ENCODE measurements at regions not wholly inside any gene's neighbourhood (a gene's known extent, or its start where the extent isn't known, plus 50 kb on each side); places are given as distances from the start of the nearest gene placed in this dataset.
A peak's percentile ranks its signal among the peaks of the same experiment; 100 is the strongest.
"Not testable (repeated sequence)": the region's sequence is repeated elsewhere in the genome, so short reads cannot be mapped to it uniquely, and the experiment has no call there.

GRCh38 chr3:87581240-87581639 lies 304.9 kb upstream of the POU1F1 start:
- DNase-seq (ENCODE audit: low spot score) = no peak

GRCh38 chr3:87576752-87577151 lies 300.4 kb upstream of the POU1F1 start:
- DNase-seq (ENCODE audit: low spot score) = no peak

DNA sequence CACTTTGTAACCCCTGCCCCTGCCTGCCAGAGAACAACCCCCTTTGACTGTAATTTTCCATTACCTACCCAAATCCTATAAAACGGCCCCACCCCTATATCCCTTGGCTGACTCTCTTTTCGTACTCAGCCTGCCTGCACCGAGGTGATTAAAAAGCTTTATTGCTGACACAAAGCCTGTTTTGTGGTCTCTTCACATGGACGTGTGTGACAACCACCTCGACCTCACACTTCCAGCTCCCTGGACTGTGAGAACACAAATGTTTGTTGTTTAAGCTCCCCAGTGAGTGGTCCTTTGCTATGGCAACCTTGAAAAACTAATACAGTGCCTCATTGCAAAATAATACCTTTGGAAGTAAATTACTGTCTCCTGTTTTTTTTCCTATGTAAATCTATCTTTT lies 299.2 kb upstream of the POU1F1 start:
- no peak for DNase-seq (ENCODE audit: low spot score)

- no peak for DNase-seq (ENCODE audit: low spot score)
Observed at GRCh38 chr3:87568331-87568730, 291.9 kb upstream of the POU1F1 start.

DNA sequence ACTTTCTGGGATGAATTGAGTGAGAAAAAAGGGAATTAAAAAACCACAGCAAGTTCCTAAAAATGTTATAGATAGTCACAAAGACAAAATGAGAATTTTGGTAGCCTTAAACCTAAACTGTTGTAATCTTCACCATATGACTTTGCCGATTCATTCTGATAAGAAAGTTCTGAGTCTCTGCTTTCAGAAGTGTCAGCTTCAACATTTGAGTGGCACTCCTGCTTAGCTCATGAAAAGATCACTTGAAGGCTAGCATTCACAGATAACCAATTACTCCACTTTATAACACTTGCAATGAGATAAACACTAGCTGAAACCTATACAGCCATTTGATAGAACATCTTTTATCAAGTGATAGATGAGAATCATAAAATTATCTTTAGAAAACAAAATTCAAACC lies 288.1 kb upstream of the POU1F1 start:
- no peak for DNase-seq (ENCODE audit: low spot score)

DNA sequence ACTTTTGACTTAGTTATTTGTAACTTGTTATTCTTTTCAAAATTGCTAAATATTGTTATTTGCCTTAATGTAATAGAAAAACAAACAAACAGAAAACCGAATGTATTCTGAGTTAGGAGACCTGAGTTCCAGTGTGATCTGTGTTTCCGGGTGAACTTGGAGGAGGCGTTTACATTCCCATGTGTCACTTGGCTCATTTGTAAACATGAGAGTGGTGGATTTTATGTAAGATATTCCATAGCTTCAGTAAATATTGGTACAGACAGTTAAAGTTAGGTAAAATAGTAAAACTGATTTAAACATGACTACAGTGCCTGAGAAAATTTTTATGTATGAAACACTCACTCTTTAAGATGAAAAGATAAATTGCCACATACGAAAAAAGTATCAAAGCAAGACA lies 287.3 kb upstream of the POU1F1 start:
- DNase-seq (ENCODE audit: low spot score) = no peak

GRCh38 chr3:87558492-87558891 lies 282.1 kb upstream of the POU1F1 start:
- DNase-seq (ENCODE audit: low spot score) = no peak

GRCh38 chr3:87555290-87555689 lies 278.9 kb upstream of the POU1F1 start:
- no peak for DNase-seq (ENCODE audit: low spot score)

DNA sequence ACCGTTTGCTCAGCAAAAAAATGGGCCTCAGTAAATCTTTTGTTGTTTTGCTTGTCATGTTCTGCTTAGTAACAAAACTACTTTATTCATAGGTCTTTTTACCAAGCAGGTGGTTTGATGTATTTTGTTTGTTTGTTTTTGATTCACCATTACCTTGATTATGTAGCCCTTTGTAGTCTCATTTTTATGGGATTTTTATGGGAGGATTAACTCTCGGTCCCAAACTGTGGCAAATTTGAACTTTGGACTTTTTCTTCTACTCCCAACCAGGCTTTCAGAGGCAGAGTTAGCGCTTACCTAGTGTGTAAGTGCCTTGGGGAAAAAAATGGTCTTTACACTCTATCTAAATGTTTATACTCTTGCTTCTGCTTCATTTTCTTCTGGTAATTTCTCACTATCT lies 276.7 kb upstream of the POU1F1 start:
- DNase-seq (ENCODE audit: low spot score) = no peak

DNA sequence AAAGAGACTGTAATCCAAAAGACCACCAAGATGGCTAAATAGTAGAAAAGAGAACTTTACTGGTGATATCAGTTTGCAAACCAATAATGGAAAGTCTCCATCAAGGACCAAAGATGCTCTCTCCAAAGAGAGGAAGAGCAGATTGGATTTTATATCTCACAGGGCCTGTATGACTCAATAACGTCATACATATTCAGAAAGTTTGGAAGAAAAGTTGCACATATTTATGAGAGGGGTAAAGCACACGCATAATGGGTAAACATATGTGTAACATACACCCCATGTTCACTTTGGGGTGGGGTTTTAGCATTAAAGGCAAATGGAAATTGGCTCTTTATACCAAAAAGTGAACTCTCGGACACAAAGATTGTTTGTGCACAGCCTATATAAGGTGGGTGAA lies 274.5 kb upstream of the POU1F1 start:
- no peak for DNase-seq (ENCODE audit: low spot score)

- no peak for DNase-seq (ENCODE audit: low spot score)
Observed at GRCh38 chr3:87549208-87549607, 272.8 kb upstream of the POU1F1 start.

DNA sequence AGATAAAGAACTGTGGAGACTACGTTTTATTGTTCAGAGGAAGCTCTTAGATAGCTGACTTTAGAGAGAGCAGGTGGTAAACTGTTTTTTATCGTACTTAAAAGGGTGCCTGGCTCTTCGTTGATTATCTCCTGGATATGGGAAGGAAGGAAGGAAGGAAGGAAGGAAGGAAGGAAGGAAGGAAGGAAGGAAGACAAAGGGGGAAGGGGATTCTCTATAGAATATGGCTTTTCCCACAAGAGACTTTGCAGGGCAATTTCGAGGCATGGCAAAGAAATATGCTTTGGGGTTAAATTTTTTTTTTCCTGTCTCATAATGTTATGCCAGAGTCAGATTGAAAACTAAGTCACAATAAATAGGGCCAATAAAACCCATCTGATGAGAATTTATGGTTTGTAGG lies 271.9 kb upstream of the POU1F1 start:
- no peak for DNase-seq (ENCODE audit: low spot score)

DNA sequence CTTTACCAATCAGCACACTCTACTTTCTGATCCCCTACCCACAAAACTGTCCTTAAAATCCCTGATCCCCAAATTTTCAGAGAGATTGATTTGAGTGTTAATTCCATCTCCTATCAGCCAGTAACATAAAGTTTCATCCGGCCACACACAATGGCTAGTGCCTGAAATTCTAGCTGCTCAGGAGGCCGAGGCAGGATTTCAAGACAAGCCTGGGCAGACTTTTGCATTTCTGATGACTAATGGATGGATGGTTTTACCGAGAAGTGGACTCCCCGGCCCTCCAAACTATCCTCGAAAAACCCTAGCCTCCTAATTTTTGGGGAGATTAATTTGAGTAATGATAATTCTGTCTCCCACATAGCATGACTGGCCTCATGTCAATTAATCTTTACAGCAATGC lies 269.8 kb upstream of the POU1F1 start:
- DNase-seq (ENCODE audit: low spot score) = no peak

GRCh38 chr3:87543408-87543807 lies 267.0 kb upstream of the POU1F1 start:
- not testable (repeated sequence) for DNase-seq (ENCODE audit: low spot score)

DNA sequence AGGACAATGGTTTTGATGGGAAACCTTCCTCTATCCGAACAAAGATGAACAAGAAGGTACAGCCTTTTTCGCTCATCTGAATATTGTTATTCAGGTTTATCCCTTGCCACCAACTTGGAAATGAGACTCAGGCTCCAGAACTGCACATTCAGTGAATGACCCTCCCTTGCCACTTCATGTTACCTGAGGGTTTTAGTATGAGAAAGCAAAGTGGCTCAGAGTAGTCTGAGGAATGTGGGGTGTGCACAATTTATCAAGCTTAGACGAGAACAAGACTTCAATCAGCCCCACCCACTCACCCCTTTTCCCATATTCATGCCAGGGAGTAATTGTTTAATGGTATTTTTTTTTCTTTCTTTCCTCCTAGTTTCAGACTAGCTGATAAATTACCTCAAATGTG lies 265.3 kb upstream of the POU1F1 start:
- no peak for DNase-seq (ENCODE audit: low spot score)

- DNase-seq (ENCODE audit: low spot score) = not testable (repeated sequence)
Observed at GRCh38 chr3:87538722-87539121, 262.3 kb upstream of the POU1F1 start.

GRCh38 chr3:87509401-87509800 lies 233.0 kb upstream of the POU1F1 start:
- no peak for DNase-seq (ENCODE audit: low spot score)

DNA sequence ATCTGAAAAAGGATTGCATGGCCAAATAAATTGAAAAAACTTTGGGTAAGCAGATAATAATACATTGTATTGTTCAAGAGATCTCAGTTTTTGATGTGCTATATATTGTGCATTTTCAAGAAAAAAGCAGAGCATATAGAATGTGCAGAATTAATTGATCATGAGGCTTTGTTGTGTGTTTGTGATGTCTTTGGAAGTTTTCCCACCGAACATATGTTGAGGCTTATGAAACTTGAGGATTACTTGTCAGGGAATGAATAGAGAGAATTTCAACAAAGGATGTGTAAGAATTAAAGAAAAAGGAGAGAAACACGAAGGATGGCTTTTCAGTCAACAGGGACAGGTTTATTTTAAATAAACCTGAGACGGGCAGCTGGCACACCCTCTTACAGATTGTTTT lies 232.5 kb upstream of the POU1F1 start:
- no peak for DNase-seq (ENCODE audit: low spot score)

- no peak for DNase-seq (ENCODE audit: low spot score)
Observed at GRCh38 chr3:87507753-87508152, 231.4 kb upstream of the POU1F1 start.

DNA sequence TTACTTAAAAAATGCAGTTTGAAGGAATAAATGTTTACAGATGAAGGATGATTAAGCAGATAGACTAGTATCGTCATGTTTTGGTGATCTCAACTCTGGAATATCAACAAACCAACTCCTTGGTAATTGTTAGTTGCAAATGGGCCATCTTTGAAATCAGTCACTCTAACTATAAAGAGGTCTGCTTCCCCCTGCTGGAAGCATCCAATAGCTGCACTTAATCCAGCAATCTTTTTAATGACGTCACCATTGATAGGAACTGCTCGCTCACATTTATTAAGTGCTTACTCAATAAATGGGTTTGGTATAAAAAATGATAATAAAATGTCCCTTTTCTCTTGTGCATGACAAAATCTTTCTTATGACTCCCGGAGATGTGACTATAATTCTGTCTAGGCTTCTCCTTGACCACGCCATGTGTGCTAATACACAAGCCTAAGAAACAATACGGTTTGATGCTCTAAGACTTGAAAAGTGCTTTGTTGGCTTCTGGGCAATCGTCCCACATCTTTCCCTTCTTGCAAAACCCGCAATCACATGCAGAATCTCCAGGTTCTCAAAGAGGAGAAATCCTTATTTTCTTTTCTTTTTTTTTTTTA lies 227.6 kb upstream of the POU1F1 start:
- peak; percentile 60 for DNase-seq (ENCODE audit: low spot score)

- DNase-seq (ENCODE audit: low spot score) = no peak
Observed at GRCh38 chr3:87501076-87501475, 224.7 kb upstream of the POU1F1 start.

DNA sequence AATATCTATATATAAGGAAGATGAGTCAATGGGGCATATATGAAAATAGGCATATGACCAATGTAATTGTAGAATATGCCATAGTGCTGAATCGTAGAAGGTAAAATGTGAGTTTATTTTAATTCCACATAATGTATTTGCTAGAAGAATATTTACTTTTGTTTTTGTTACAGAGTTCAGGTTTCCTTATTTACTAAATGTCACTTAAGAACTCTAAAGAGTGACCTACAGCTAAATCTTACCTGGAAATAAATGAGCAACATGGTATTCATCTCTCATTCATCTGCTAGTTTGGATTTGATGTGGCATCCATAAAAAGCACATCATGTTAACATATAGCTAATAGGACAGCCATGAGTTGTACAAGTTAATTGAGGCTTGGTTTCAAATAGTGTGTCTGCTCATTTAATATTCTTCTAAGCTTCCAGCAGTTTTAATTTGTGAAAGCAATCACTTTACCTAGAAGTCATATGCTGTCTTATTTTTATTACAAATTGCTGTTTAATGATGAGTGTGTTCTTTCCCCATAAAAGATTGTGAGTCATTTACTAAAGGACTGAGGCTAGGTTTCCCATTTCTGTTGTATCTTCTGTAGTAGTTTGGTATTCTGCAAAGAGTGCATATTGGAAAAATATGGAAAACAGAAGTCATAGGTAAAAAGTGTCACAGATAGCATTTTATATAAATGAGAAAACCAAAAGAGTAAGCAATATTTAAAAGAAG lies 222.1 kb upstream of the POU1F1 start:
- no peak for DNase-seq (ENCODE audit: low spot score)

- DNase-seq (ENCODE audit: low spot score) = no peak
Observed at GRCh38 chr3:87495938-87496337, 219.6 kb upstream of the POU1F1 start.

DNA sequence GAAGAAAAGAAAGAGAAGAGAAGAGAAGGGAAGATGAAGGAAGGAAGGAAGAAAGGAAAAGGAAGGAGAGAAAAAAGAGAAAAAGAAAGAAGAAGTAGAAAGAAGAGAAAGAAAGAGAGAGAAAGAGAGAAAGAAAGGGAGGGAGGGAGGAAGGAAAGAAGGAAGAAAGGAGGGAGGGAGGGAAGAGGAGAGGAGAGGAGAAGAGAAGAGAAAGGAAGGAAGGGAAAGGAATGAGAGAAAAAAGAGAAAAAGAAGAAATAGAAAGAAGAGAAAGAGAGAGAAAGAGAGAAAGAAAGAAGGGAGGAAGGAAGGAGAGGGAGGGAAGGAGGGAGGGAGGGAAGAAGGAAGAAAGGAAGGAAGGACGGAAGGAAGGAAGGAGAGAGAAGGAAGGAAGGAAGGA lies 217.9 kb upstream of the POU1F1 start:
- DNase-seq (ENCODE audit: low spot score) = no peak
